ENCODE measurements at regions not wholly inside any gene's neighbourhood (a gene's known extent, or its start where the extent isn't known, plus 50 kb on each side); places are given as distances from the start of the nearest gene placed in this dataset.
"Not testable (repeated sequence)": the region's sequence is repeated elsewhere in the genome, so short reads cannot be mapped to it uniquely, and the experiment has no call there.

GRCh38 chr12:78269620-78270019 lies 438.9 kb downstream of the NAV3 start:
- no peak for DNase-seq

- DNase-seq = no peak
These were observed 440.9 kb downstream of the NAV3 start for GRCh38 chr12:78271546-78271945.

GRCh38 chr12:78275886-78276285 lies 445.2 kb downstream of the NAV3 start:
- no peak for DNase-seq

GRCh38 chr12:78278706-78279190 lies 448.1 kb downstream of the NAV3 start:
- no peak for DNase-seq

- DNase-seq = no peak
These were observed 448.9 kb downstream of the NAV3 start for GRCh38 chr12:78279567-78279966.

GRCh38 chr12:78281102-78281501 lies 450.4 kb downstream of the NAV3 start:
- not testable (repeated sequence) for DNase-seq

GRCh38 chr12:78284417-78284816 lies 453.7 kb downstream of the NAV3 start:
- no peak for DNase-seq

GRCh38 chr12:78290606-78291345 lies 460.1 kb downstream of the NAV3 start:
- no peak for DNase-seq

GRCh38 chr12:78293059-78293686 lies 462.5 kb downstream of the NAV3 start:
- DNase-seq = no peak

- DNase-seq = not testable (repeated sequence)
These were observed 470.6 kb downstream of the NAV3 start for GRCh38 chr12:78301282-78301681.

GRCh38 chr12:78305808-78306207 lies 475.1 kb downstream of the NAV3 start:
- DNase-seq = no peak

GRCh38 chr12:78306236-78306635 lies 475.5 kb downstream of the NAV3 start:
- DNase-seq = no peak

GRCh38 chr12:78308701-78309100 lies 478.0 kb downstream of the NAV3 start:
- no peak for DNase-seq

- DNase-seq = no peak
These were observed 484.3 kb downstream of the NAV3 start for GRCh38 chr12:78315028-78315427.

GRCh38 chr12:78316136-78316535 lies 485.4 kb downstream of the NAV3 start:
- DNase-seq = no peak

- no peak for DNase-seq
These were observed 486.2 kb downstream of the NAV3 start for GRCh38 chr12:78316631-78317468.

GRCh38 chr12:78321696-78322095 lies 491.0 kb downstream of the NAV3 start:
- DNase-seq = no peak

GRCh38 chr12:78323226-78323625 lies 492.5 kb downstream of the NAV3 start:
- DNase-seq = no peak

- DNase-seq = no peak
These were observed 493.5 kb downstream of the NAV3 start for GRCh38 chr12:78324234-78324633.

GRCh38 chr12:78328524-78328923 lies 497.8 kb downstream of the NAV3 start:
- no peak for DNase-seq

GRCh38 chr12:78330131-78330530 lies 499.4 kb downstream of the NAV3 start:
- DNase-seq = no peak

GRCh38 chr12:78331181-78331580 lies 500.5 kb downstream of the NAV3 start:
- DNase-seq = no peak

- no peak for DNase-seq
These were observed 501.1 kb downstream of the NAV3 start for GRCh38 chr12:78331753-78332152.

Measured in stimulated activated CD4-positive, alpha-beta T cell treated with anti-CD3 and anti-CD28 coated beads, Interleukin-15, amount 100 ng/mL, for 24 hours (primary cell).